H9 (cell line): ENCODE measurements at regions not wholly inside any gene's neighbourhood (a gene's known extent, or its start where the extent isn't known, plus 50 kb on each side); places are given as distances from the start of the nearest gene placed in this dataset.

ENCODE experiments used
- DNase-seq: peaks from one replicate; pipeline ENCODE4 v3.0.0-alpha.2; 2017
- H2AFZ ChIP-seq: one replicate; pipeline ENCODE4 v1.6.1; 2013; ENCODE audit warnings: mild to moderate bottlenecking, low read length, control low read depth, moderate library complexity
- H2AK5ac ChIP-seq: 2 replicates; pipeline ENCODE4 v1.6.1; 2013; ENCODE audit warnings: low read length, control low read depth, mixed read lengths; ENCODE audit not compliant: insufficient read length
- H2BK120ac ChIP-seq: one replicate; pipeline ENCODE4 v1.6.1; 2013; ENCODE audit warnings: low read depth, mild to moderate bottlenecking, low read length, control low read depth, inconsistent platforms; ENCODE audit not compliant: poor library complexity, severe bottlenecking
- H2BK12ac ChIP-seq: 2 replicates; pipeline ENCODE4 v1.6.1; 2013; ENCODE audit warnings: low read length, control low read depth, mixed read lengths, low read depth; ENCODE audit not compliant: insufficient read length
- H2BK15ac ChIP-seq: 2 replicates; pipeline ENCODE4 v1.6.1; 2013; ENCODE audit warnings: low read depth, low read length, control low read depth
- H2BK20ac ChIP-seq: one replicate; pipeline ENCODE4 v1.6.1; 2013; ENCODE audit warnings: low read depth, mild to moderate bottlenecking, low read length, control low read depth, inconsistent platforms; ENCODE audit not compliant: poor library complexity, severe bottlenecking
- H2BK5ac ChIP-seq: 2 replicates; pipeline ENCODE4 v1.6.1; 2013; ENCODE audit warnings: low read length, control low read depth, mixed read lengths; ENCODE audit not compliant: insufficient read length
- H3K14ac ChIP-seq: 2 replicates; pipeline ENCODE4 v1.6.1; 2013; ENCODE audit warnings: low read length, control low read depth; ENCODE audit not compliant: insufficient read depth
- H3K18ac ChIP-seq: 2 replicates; pipeline ENCODE4 v1.6.1; 2013; ENCODE audit warnings: low read depth, mild to moderate bottlenecking, mixed read lengths, low read length, control low read depth; ENCODE audit not compliant: insufficient read length
- H3K23ac ChIP-seq: 2 replicates; pipeline ENCODE4 v1.6.1; 2013; ENCODE audit warnings: low read length, control low read depth, mixed read lengths, low read depth; ENCODE audit not compliant: insufficient read length
- H3K23me2 ChIP-seq: 2 replicates; pipeline ENCODE4 v1.6.1; 2013; ENCODE audit warnings: low read depth, mild to moderate bottlenecking, mixed read lengths, low read length, control low read depth; ENCODE audit not compliant: insufficient read length, poor library complexity, severe bottlenecking
- H3K27ac ChIP-seq: 2 replicates; pipeline ENCODE4 v1.5.1; 2013; ENCODE audit warnings: low read length, control low read depth, mixed read lengths, low read depth; ENCODE audit not compliant: insufficient read length
- H3K27me3 ChIP-seq: 2 replicates; pipeline ENCODE4 v1.6.1; 2013; ENCODE audit warnings: low read length, control low read depth, inconsistent platforms; ENCODE audit not compliant: insufficient read depth
- H3K4ac ChIP-seq: 2 replicates; pipeline ENCODE4 v1.6.1; 2013; ENCODE audit warnings: low read depth, mild to moderate bottlenecking, control low read depth, inconsistent platforms, low read length, moderate library complexity
- H3K4me1 ChIP-seq: 2 replicates; pipeline ENCODE4 v1.6.1; 2013; ENCODE audit warnings: low read length, control low read depth, inconsistent platforms; ENCODE audit not compliant: insufficient read depth
- H3K4me2 ChIP-seq: 2 replicates; pipeline ENCODE4 v1.6.1; 2013; ENCODE audit warnings: low read length, control low read depth, mixed read lengths; ENCODE audit not compliant: insufficient read length, insufficient read depth
- H3K56ac ChIP-seq: 2 replicates; pipeline ENCODE4 v1.6.1; 2013; ENCODE audit warnings: low read depth, mild to moderate bottlenecking, mixed read lengths, low read length, control low read depth; ENCODE audit not compliant: insufficient read length
- H3K79me1 ChIP-seq: 2 replicates; pipeline ENCODE4 v1.6.1; 2013; ENCODE audit warnings: low read depth, mild to moderate bottlenecking, moderate library complexity, low read length, control low read depth, inconsistent platforms; ENCODE audit not compliant: insufficient read depth, poor library complexity, severe bottlenecking
- H3K79me2 ChIP-seq: 2 replicates; pipeline ENCODE4 v1.6.1; 2013; ENCODE audit warnings: low read length, control low read depth, inconsistent platforms; ENCODE audit not compliant: insufficient read depth
- H3K9ac ChIP-seq: 2 replicates; pipeline ENCODE4 v1.6.1; 2013; ENCODE audit warnings: low read length, control low read depth, mixed read lengths; ENCODE audit not compliant: insufficient read length; ENCODE audit errors: extremely low read depth
- H3K9me3 ChIP-seq: one replicate; pipeline ENCODE4 v1.6.1; 2013; ENCODE audit warnings: low read depth, low read length, inconsistent platforms; ENCODE audit not compliant: control insufficient read depth
- H3T11ph ChIP-seq: one replicate; pipeline ENCODE4 v1.6.1; 2013; ENCODE audit warnings: mild to moderate bottlenecking, low read length, control low read depth, inconsistent platforms
- H4K20me1 ChIP-seq: one replicate; pipeline ENCODE4 v1.6.1; 2013; ENCODE audit not compliant: control insufficient read depth, insufficient read length, insufficient read depth
- H4K5ac ChIP-seq: 2 replicates; pipeline ENCODE4 v1.6.1; 2013; ENCODE audit warnings: low read depth, mild to moderate bottlenecking, mixed read lengths, low read length, control low read depth; ENCODE audit not compliant: insufficient read length
- H4K8ac ChIP-seq: replicated peaks from 2 replicates; pipeline ENCODE4 v1.6.1; 2013; ENCODE audit warnings: low read length, control low read depth, mixed read lengths, low read depth; ENCODE audit not compliant: insufficient read length
- H4K91ac ChIP-seq: 2 replicates; pipeline ENCODE4 v1.6.1; 2013; ENCODE audit warnings: low read depth, mild to moderate bottlenecking, moderate library complexity, mixed read lengths, low read length, control low read depth; ENCODE audit not compliant: insufficient read length
- H3K27ac Mint-ChIP-seq, 3 experiments: 2 replicates in 2 of 3; 3 replicates in 1 of 3; pipeline ENCODE4 v1.8.0; 2020 to 2021; ENCODE audit warnings: mixed read lengths in 3 of 3, mild to moderate bottlenecking in 1 of 3, moderate library complexity in 1 of 3
- H3K27me3 Mint-ChIP-seq: 2 replicates; pipeline ENCODE4 v1.8.0; 2021; ENCODE audit warnings: low read depth, mild to moderate bottlenecking, moderate library complexity, mixed read lengths
- H3K36me3 Mint-ChIP-seq, 3 experiments: 2 replicates in 2 of 3; 3 replicates in 1 of 3; pipeline ENCODE4 v1.8.0; 2020 to 2021; ENCODE audit warnings: low read depth in 3 of 3, mixed read lengths in 3 of 3; ENCODE audit not compliant: insufficient read depth in 1 of 3
- H3K4me1 Mint-ChIP-seq, 2 experiments: 2 replicates each; pipeline ENCODE4 v1.8.0; 2020; ENCODE audit warnings: mixed read lengths in 2 of 2
- H3K4me3 Mint-ChIP-seq, 2 experiments: 2 replicates in 1 of 2; 3 replicates in 1 of 2; pipeline ENCODE4 v1.8.0; 2020 to 2021; ENCODE audit warnings: mild to moderate bottlenecking in 2 of 2, mixed read lengths in 2 of 2, moderate library complexity in 1 of 2
- H3K9me3 Mint-ChIP-seq, 2 experiments: 2 replicates in 1 of 2; 3 replicates in 1 of 2; pipeline ENCODE4 v1.8.0; 2020; ENCODE audit warnings: mild to moderate bottlenecking in 2 of 2, mixed read lengths in 2 of 2, moderate library complexity in 1 of 2
- WGBS: extraction: QIAGEN DNeasy Blood & Tissue Kit; methylation state at CpG from one replicate; pipeline ENCODE4 v1.1.7; 2013; ENCODE audit warnings: missing lambda C conversion rate, low lambda C conversion rate, mixed read lengths; ENCODE audit not compliant: insufficient read length; ENCODE audit errors: extremely low coverage; 5-methylcytosine and 5-hydroxymethylcytosine counted together
- TF ChIP-seq, protein P1 (sequence below): fragments of 200-600 bp; sonication (generic); conservative IDR thresholded peaks from 3 replicates; pipeline ENCODE4 v1.8.0; 2021; ENCODE audit warnings: antibody characterized with exemption, mild to moderate bottlenecking

DNA sequence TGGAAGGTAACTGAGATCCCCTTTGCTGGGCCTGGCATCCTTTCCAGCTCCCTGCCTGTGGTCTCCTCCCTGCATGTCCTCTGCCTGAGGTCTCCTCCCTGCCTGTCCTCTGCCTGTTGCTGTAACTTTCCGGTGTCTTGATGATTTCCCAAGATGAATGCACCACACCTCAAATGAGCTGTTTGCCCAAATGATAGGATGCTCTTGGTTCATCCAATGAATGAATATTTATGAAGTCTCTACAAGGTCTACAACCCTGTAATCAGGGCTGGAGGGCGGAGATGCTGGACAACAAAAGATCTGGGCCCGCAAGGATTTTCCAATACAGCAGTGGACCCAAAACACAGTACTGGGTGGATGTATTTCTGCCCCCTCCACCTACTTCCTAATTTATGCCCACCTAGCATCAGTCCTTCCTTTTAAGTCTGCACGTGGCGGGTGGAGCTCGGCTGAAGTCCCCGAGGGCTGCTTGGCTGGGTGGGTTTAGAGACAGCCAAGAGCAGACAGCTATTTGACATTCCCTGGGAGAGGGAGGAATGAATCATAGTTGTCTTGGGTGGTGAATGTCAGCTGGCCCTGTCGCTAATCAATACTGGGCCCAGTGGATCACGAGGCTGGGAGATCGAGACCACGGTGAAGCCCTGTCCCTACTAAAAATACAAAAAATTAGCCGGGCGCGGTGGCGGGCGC is 60.3 kb upstream of the GRHL3 start:
- Histone ChIP-seq H2BK120ac (no peak overlapping the region), H3K56ac (no peak overlapping the region), H3K23ac (no peak overlapping the region), H3K79me2 (no peaks in the 10 kb centered on the region), H3K27ac (no peak overlapping the region), H2AFZ (no peak overlapping the region), H3K4me2 (no peak overlapping the region), H3T11ph (no peak overlapping the region), H4K5ac (no peak overlapping the region), H3K9ac (no peak overlapping the region), H2BK20ac (no peak overlapping the region), H2AK5ac (no peak overlapping the region), H3K4ac (no peak overlapping the region), H4K20me1 (no peaks in the 10 kb centered on the region), H3K79me1 (no peaks in the 10 kb centered on the region), H3K14ac (no peak overlapping the region), H3K18ac (no peak overlapping the region), H4K91ac (no peak overlapping the region), H3K9me3 (no peaks in the 10 kb centered on the region), H2BK5ac (no peak overlapping the region), H3K4me1 (no peaks in the 10 kb centered on the region), H3K23me2 (no peaks in the 10 kb centered on the region), H4K8ac (no peak overlapping the region), H2BK15ac (no peak overlapping the region), H3K27me3 (no peaks in the 10 kb centered on the region; the same call in 1 of the 2 replicates), H2BK12ac (no peak overlapping the region)
- no peak overlapping the region for H3K4me3 Mint-ChIP-seq
- H3K27me3 Mint-ChIP-seq, result peaks cover 8% of the 10 kb centered on the region
- no CpG with 5 or more reads among the region's 16 CpGs for WGBS
- TF ChIP-seq, protein P1, sequence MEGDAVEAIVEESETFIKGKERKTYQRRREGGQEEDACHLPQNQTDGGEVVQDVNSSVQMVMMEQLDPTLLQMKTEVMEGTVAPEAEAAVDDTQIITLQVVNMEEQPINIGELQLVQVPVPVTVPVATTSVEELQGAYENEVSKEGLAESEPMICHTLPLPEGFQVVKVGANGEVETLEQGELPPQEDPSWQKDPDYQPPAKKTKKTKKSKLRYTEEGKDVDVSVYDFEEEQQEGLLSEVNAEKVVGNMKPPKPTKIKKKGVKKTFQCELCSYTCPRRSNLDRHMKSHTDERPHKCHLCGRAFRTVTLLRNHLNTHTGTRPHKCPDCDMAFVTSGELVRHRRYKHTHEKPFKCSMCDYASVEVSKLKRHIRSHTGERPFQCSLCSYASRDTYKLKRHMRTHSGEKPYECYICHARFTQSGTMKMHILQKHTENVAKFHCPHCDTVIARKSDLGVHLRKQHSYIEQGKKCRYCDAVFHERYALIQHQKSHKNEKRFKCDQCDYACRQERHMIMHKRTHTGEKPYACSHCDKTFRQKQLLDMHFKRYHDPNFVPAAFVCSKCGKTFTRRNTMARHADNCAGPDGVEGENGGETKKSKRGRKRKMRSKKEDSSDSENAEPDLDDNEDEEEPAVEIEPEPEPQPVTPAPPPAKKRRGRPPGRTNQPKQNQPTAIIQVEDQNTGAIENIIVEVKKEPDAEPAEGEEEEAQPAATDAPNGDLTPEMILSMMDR, result no peak
- H3K27ac Mint-ChIP-seq, result no peak overlapping the region
- no peaks in the 10 kb centered on the region for H3K36me3 Mint-ChIP-seq
- H3K4me1 Mint-ChIP-seq, result peaks cover 0 to 5% of the 10 kb centered on the region in 2 experiments; a peak in 2 of 4 replicates
- peaks cover 0 to 4% of the 10 kb centered on the region in 2 experiments; a peak in 1 of 5 replicates for H3K9me3 Mint-ChIP-seq
- no peak for DNase-seq
